Cardiac muscle cell (in vitro differentiated cells and primary cell): ENCODE measurements at regions not wholly inside any gene's neighbourhood (a gene's known extent, or its start where the extent isn't known, plus 50 kb on each side); places are given as distances from the start of the nearest gene placed in this dataset.
A peak's percentile ranks its signal among the peaks of the same experiment; 100 is the strongest.

ENCODE experiments used
- DNase-seq, 2 donors: peaks; one replicate each; pipeline versions ENCODE4 v3.0.0 to v3.0.0-alpha.2; 2010 to 2017; ENCODE audit warnings: low read depth in 1 of 2, low spot score in 1 of 2
- H3K27ac ChIP-seq: fragments of 200-600 bp; sonication (generic); 2 replicates; pipeline ENCODE4 v1.5.1; 2016
- H3K27me3 ChIP-seq: fragments of 200-600 bp; sonication (generic); 2 replicates; pipeline ENCODE4 v1.6.0; 2016; ENCODE audit warnings: control low read depth
- H3K36me3 ChIP-seq: fragments of 200-600 bp; sonication (generic); 2 replicates; pipeline ENCODE4 v1.5.1; 2016; ENCODE audit warnings: control low read depth
- H3K4me1 ChIP-seq: fragments of 200-600 bp; sonication (generic); 2 replicates; pipeline ENCODE4 v1.8.1; 2017; ENCODE audit warnings: low read depth, mild to moderate bottlenecking, mixed run types
- H3K4me3 ChIP-seq: fragments of 200-600 bp; sonication (generic); 2 replicates; pipeline ENCODE4 v1.5.1; 2016; ENCODE audit warnings: mild to moderate bottlenecking
- H3K9me3 ChIP-seq: fragments of 200-600 bp; sonication (generic); 2 replicates; pipeline ENCODE4 v1.5.1; 2017; ENCODE audit warnings: low read depth, mild to moderate bottlenecking, control low read depth
- CTCF ChIP-seq: IDR thresholded peaks from 2 replicates; pipeline ENCODE4 v1.5.1; 2012; ENCODE audit warnings: low read depth, mild to moderate bottlenecking, low read length

DNA sequence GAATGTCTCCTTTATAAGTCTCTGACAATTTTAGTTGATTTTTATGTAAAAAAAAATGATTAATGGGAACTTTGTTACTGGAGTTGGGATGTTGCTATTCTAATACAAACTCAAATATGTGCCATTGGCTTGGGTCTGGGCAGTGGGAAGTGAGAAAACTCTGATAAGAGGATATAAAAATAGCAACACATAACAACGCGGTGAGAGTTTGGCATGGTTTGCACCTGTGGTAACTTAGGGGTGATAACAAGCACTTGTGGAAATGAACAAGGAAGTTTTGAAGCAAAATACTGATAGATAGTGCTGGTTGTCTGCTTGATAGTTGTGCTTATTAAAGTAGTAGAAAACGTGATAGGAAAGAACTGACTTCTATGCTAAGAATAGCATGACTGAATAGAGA is 743.3 kb upstream of the AGA start:
- Histone ChIP-seq H3K9me3 (no peaks in the 10 kb centered on the region), H3K27me3 (no peaks in the 10 kb centered on the region), H3K27ac (peak overlapping the region; percentile 84), H3K4me1 (peaks cover 16% of the 10 kb centered on the region), H3K4me3 (no peak overlapping the region), H3K36me3 (no peaks in the 10 kb centered on the region)
- no peak for TF ChIP-seq CTCF
- DNase-seq, result peak in 1 of 2 donors; percentile 68

DNA sequence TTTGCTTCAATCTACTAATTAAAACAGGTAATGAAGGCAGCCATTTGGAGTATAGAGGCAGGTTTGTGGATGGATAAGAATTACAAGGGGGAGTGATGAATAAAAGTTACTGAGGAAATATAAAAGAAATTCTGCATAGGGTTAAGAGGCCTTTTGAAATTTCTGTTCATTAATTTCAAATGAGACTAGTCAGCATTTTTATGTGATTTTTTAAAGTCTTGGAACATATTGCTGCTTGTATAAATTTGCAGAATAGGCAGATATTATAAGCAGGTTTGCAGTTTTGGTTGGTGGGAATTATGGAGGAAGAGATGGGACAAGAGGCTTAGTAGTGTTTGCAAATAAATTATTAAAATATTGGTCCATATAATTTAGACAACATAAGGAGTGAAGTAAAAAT is 750.4 kb upstream of the AGA start:
- Histone ChIP-seq H3K4me3 (no peak overlapping the region), H3K27ac (no peak overlapping the region), H3K27me3 (no peaks in the 10 kb centered on the region), H3K9me3 (no peaks in the 10 kb centered on the region), H3K36me3 (no peaks in the 10 kb centered on the region), H3K4me1 (peaks cover 2% of the 10 kb centered on the region)
- TF ChIP-seq CTCF, result no peak
- DNase-seq, result no peak

- no peaks in the 10 kb centered on the region for H3K9me3 ChIP-seq
- no peaks in the 10 kb centered on the region for H3K36me3 ChIP-seq
- no peaks in the 10 kb centered on the region for H3K27me3 ChIP-seq
- no peak for TF ChIP-seq CTCF
- no peak overlapping the region for H3K4me3 ChIP-seq
- peaks cover 16% of the 10 kb centered on the region for H3K4me1 ChIP-seq
- no peak for DNase-seq
- peak overlapping the region; percentile 96 for H3K27ac ChIP-seq
Measured at GRCh38 chr4:178196751-178197374, 754.6 kb upstream of the AGA start.

GRCh38 chr4:178198691-178199090 is 756.5 kb upstream of the AGA start:
- Histone ChIP-seq H3K4me3 (no peak overlapping the region), H3K27ac (peak overlapping the region; percentile 96), H3K4me1 (peaks cover 16% of the 10 kb centered on the region), H3K9me3 (no peaks in the 10 kb centered on the region), H3K27me3 (no peaks in the 10 kb centered on the region), H3K36me3 (no peaks in the 10 kb centered on the region)
- DNase-seq, result peak in 1 of 2 donors; percentile 66
- TF ChIP-seq CTCF, result no peak

GRCh38 chr4:178202422-178202821 is 760.2 kb upstream of the AGA start:
- Histone ChIP-seq H3K4me1 (peaks cover 16% of the 10 kb centered on the region), H3K27ac (no peak overlapping the region), H3K4me3 (no peak overlapping the region), H3K36me3 (no peaks in the 10 kb centered on the region), H3K27me3 (no peaks in the 10 kb centered on the region), H3K9me3 (no peaks in the 10 kb centered on the region)
- DNase-seq, result no peak
- TF ChIP-seq CTCF, result no peak
